Esophagus squamous epithelium (tissue), 4 donors: ENCODE measurements at regions not wholly inside any gene's neighbourhood (a gene's known extent, or its start where the extent isn't known, plus 50 kb on each side); places are given as distances from the start of the nearest gene placed in this dataset.

ENCODE experiments used
- POLR2A ChIP-seq, 4 donors: fragments of 450-650 bp; IDR thresholded peaks; one replicate each; pipeline ENCODE4 v1.6.1; 2017; ENCODE audit warnings: antibody characterized with exemption in 4 of 4, mild to moderate bottlenecking in 4 of 4, moderate library complexity in 3 of 4
- TF ChIP-seq, protein P1 (sequence below), 6 experiments: fragments of 450-650 bp in 4 of 6; fragments of 200-600 bp in 2 of 6; sonication (generic) in 2 of 6; IDR thresholded peaks; one replicate each; pipeline ENCODE4 v1.5.1; 2016 to 2019; ENCODE audit warnings: antibody characterized with exemption in 6 of 6, mild to moderate bottlenecking in 4 of 6, moderate library complexity in 4 of 6

- no peak for TF ChIP-seq POLR2A (IDR thresholded peaks at IDR 0.05)
- TF ChIP-seq, protein P1, sequence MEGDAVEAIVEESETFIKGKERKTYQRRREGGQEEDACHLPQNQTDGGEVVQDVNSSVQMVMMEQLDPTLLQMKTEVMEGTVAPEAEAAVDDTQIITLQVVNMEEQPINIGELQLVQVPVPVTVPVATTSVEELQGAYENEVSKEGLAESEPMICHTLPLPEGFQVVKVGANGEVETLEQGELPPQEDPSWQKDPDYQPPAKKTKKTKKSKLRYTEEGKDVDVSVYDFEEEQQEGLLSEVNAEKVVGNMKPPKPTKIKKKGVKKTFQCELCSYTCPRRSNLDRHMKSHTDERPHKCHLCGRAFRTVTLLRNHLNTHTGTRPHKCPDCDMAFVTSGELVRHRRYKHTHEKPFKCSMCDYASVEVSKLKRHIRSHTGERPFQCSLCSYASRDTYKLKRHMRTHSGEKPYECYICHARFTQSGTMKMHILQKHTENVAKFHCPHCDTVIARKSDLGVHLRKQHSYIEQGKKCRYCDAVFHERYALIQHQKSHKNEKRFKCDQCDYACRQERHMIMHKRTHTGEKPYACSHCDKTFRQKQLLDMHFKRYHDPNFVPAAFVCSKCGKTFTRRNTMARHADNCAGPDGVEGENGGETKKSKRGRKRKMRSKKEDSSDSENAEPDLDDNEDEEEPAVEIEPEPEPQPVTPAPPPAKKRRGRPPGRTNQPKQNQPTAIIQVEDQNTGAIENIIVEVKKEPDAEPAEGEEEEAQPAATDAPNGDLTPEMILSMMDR (IDR thresholded peaks at IDR 0.05), result no peak
Observed at GRCh38 chr4:32460972-32461371, 1740.8 kb downstream of the PCDH7 start.
